ENCODE measurements at regions not wholly inside any gene's neighbourhood (a gene's known extent, or its start where the extent isn't known, plus 50 kb on each side); places are given as distances from the start of the nearest gene placed in this dataset.
"Not testable (repeated sequence)": the region's sequence is repeated elsewhere in the genome, so short reads cannot be mapped to it uniquely, and the experiment has no call there.

DNA sequence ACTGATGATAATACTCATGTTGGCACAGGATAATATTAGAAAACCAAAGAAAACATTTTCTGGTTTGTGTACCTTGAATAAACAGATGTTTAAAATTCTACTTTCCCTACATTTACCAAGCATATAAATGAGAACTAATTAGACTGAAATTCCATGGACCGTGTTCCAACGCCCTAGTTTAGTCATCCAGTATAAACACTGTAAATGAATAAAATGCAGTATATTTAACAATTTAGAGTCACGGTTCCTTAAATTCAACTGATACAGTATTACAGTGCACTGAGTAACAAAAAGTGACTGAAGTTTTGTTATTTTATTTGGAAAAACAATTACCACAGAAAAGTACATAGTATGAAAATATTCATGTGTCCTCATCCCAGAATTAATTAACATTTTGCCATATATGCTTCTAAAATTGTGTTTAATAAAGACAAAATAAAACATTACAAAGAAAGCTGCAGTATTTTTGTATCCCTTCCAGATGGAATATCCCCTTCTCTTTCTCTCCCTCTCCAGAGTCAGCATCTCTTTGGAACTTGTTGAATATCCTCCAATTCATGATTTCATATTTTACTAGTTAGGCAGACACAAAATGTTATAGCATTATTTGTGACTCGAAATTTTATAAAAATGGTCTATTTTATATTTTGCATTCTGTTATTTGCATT lies 112.5 kb downstream of the HMHB1 start:
- peak; percentile 69 for ATAC-seq

DNA sequence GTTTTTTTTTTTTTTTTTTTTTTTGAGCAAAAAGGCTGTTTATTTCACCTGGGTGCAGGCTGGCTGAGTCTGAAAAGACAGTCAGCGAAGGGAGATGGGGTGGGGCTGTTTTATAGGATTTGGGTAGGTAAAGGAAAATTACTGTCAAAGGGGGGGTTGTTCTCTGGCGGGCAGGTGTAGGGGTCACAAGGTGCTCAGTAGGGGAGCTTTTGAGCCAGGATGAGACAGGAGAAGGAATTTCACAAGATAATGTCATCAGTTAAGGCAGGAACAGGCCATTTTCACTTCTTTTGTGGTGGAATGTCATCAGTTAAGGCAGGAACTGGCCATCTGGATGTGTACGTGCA lies 113.0 kb downstream of the HMHB1 start:
- peaks cover 20% of the 10 kb centered on the region for H3F3A ChIP-seq (ENCODE audit: low read length, unreplicated experiment)
- H3K27me3 ChIP-seq (ENCODE audit: low read length); H3K9me3 ChIP-seq (ENCODE audit: low read length); POLR2A ChIA-PET (ENCODE audit: unreplicated experiment); H3K79me2 ChIP-seq (ENCODE audit: low read length); H2AFZ ChIP-seq (ENCODE audit: low read length); H4K20me1 ChIP-seq (ENCODE audit: low read length); CTCF ChIA-PET; H3K9me2 ChIP-seq (replicated peaks; ENCODE audit: low read length); ATAC-seq; H3K4me3 ChIP-seq (ENCODE audit: low read length); DNase-seq; BruUV-seq (replicated peaks); H3K36me3 ChIP-seq (ENCODE audit: low read depth, low read length): not testable (repeated sequence)
- peak overlapping the region; percentile 75 for H3K4me2 ChIP-seq (ENCODE audit: low read length)
- peak overlapping the region; percentile 95 for H3K27ac ChIP-seq (ENCODE audit: low read length)
- intact Hi-C loops (cut with micrococcal nuclease), result loop anchor here (1.0 to 5.0 kb wide), 4 partner anchors 42 to 523 kb away; partner anchors contain the start of gene NR3C1
- peak overlapping the region; percentile 57 for H3K9ac ChIP-seq (ENCODE audit: low read length)
- H3K4me1 ChIP-seq (ENCODE audit: insufficient read depth, low read length), result peaks cover 51% of the 10 kb centered on the region

More for the DNA sequence above, 112.5 kb downstream of the HMHB1 start:
- POLR2A ChIA-PET (ENCODE audit: unreplicated experiment), result no interaction called here
- Histone ChIP-seq H3K9me2 (replicated peaks; ENCODE audit: low read length) (no peaks in the 10 kb centered on the region), H4K20me1 (ENCODE audit: low read length) (no peaks in the 10 kb centered on the region), H3K36me3 (ENCODE audit: low read depth, low read length) (no peaks in the 10 kb centered on the region), H3K4me3 (ENCODE audit: low read length) (peak overlapping the region; percentile 43; the same call in 1 of the 2 replicates), H3F3A (ENCODE audit: low read length, unreplicated experiment) (peaks cover 20% of the 10 kb centered on the region), H2AFZ (ENCODE audit: low read length) (peak overlapping the region; percentile 39; the same call in 1 of the 2 replicates), H3K79me2 (ENCODE audit: low read length) (no peaks in the 10 kb centered on the region), H3K9ac (ENCODE audit: low read length) (peak overlapping the region; percentile 57), H3K27me3 (ENCODE audit: low read length) (no peaks in the 10 kb centered on the region), H3K27ac (ENCODE audit: low read length) (peak overlapping the region; percentile 95), H3K9me3 (ENCODE audit: low read length) (no peaks in the 10 kb centered on the region), H3K4me2 (ENCODE audit: low read length) (peak overlapping the region; percentile 75), H3K4me1 (ENCODE audit: insufficient read depth, low read length) (peaks cover 53% of the 10 kb centered on the region)
- DNase-seq, result peak; percentile 44
- CTCF ChIA-PET, result no interaction called here
- no peak for TF ChIP-seq EZH2phosphoT487 (IDR thresholded peaks at IDR 0.05; ENCODE audit: borderline replicate concordance, low read length)
- TF ChIP-seq, protein P1, sequence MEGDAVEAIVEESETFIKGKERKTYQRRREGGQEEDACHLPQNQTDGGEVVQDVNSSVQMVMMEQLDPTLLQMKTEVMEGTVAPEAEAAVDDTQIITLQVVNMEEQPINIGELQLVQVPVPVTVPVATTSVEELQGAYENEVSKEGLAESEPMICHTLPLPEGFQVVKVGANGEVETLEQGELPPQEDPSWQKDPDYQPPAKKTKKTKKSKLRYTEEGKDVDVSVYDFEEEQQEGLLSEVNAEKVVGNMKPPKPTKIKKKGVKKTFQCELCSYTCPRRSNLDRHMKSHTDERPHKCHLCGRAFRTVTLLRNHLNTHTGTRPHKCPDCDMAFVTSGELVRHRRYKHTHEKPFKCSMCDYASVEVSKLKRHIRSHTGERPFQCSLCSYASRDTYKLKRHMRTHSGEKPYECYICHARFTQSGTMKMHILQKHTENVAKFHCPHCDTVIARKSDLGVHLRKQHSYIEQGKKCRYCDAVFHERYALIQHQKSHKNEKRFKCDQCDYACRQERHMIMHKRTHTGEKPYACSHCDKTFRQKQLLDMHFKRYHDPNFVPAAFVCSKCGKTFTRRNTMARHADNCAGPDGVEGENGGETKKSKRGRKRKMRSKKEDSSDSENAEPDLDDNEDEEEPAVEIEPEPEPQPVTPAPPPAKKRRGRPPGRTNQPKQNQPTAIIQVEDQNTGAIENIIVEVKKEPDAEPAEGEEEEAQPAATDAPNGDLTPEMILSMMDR (conservative IDR thresholded peaks at IDR 0.05; ENCODE audit: low read depth, low read length), result no peak
- no peak for TF ChIP-seq EZH2 (IDR thresholded peaks at IDR 0.05; ENCODE audit: low read length, unreplicated experiment)
- no TSS peak for BruUV-seq (replicated peaks)
- intact Hi-C loops (cut with micrococcal nuclease), result loop anchor here (1.0 to 5.0 kb wide), 4 partner anchors 43 to 522 kb away; partner anchors contain the start of gene NR3C1

DNA sequence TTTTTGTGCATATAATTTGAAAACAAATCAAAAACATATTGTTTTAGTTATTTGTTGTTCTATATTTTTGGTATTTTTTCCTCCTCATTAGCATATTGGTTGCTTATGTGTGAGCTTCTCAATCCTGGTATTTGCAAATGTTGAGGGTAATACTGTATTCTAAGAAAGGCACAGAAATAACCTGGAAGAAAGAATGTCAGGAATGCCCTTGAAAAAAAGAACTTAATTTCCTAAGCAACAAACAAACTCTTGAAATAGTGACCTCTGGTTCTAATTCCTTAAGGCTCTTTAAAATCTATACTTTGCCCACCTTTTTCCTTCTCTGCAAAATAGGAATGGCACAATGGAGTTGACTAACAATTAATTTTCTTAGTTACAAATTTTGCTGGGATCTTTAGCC lies 117.5 kb downstream of the HMHB1 start:
- TF ChIP-seq EZH2phosphoT487 (IDR thresholded peaks at IDR 0.05; ENCODE audit: borderline replicate concordance, low read length) (no peak), EZH2 (IDR thresholded peaks at IDR 0.05; ENCODE audit: low read length, unreplicated experiment) (no peak)
- Histone ChIP-seq H3K9me2 (replicated peaks; ENCODE audit: low read length) (no peaks in the 10 kb centered on the region), H3K4me3 (ENCODE audit: low read length) (no peak overlapping the region), H3K27ac (ENCODE audit: low read length) (no peak overlapping the region), H2AFZ (ENCODE audit: low read length) (no peak overlapping the region), H3K27me3 (ENCODE audit: low read length) (no peaks in the 10 kb centered on the region), H3K9ac (ENCODE audit: low read length) (no peak overlapping the region), H4K20me1 (ENCODE audit: low read length) (no peaks in the 10 kb centered on the region), H3K4me2 (ENCODE audit: low read length) (no peak overlapping the region), H3K36me3 (ENCODE audit: low read depth, low read length) (no peaks in the 10 kb centered on the region), H3K4me1 (ENCODE audit: insufficient read depth, low read length) (peaks cover 19% of the 10 kb centered on the region), H3K9me3 (ENCODE audit: low read length) (no peaks in the 10 kb centered on the region; the same call in 1 of the 2 replicates), H3F3A (ENCODE audit: low read length, unreplicated experiment) (no peaks in the 10 kb centered on the region), H3K79me2 (ENCODE audit: low read length) (no peaks in the 10 kb centered on the region)
- no TSS peak for BruUV-seq (replicated peaks)
- CTCF ChIA-PET, result no interaction called here
- no peak for ATAC-seq
- intact Hi-C loops (cut with micrococcal nuclease), result no loop called here
- no peak for DNase-seq
- POLR2A ChIA-PET (ENCODE audit: unreplicated experiment), result no interaction called here

Data from PC-3 (cell line).